ENCODE measurements at regions not wholly inside any gene's neighbourhood (a gene's known extent, or its start where the extent isn't known, plus 50 kb on each side); places are given as distances from the start of the nearest gene placed in this dataset.

DNA sequence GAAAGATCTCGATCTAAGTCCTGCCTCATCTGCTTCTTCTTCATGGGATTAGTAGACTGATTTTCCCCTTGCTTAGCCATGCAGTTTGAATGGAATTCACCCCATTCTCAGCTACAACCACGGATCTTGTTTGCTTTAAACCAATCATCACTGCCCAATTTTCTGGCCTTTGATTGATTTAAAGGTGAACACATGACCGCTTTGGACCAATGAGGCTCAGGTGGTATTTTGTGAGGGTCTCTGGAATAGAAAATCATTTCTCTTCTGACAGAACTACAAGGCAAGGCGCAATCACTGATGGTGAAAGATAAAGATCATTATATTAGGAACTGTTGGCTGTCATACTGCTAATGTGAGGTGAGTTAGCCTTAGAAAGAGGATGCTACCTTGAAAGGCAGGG is 213.0 kb upstream of the PLEKHG7 start:
- no peak for DNase-seq

DNA sequence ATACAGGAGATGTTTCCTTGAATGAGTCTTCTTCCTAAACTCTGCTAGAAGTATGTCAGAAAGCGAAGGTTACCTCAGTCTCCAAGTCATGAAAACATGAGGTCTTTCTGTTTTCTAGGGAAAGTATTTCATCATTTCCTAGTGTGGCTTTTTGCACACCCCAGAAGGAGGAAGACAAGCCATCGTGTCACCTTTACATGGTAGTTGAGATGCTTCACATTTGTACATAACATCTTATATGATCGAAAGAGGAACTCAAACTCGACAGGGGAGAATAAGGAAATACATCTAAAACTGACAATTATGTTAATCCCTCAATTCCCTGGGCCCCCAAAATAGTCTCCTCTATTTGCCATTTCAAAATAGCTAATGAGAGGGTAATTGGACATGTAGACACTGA is 214.1 kb upstream of the PLEKHG7 start:
- DNase-seq, result no peak

DNA sequence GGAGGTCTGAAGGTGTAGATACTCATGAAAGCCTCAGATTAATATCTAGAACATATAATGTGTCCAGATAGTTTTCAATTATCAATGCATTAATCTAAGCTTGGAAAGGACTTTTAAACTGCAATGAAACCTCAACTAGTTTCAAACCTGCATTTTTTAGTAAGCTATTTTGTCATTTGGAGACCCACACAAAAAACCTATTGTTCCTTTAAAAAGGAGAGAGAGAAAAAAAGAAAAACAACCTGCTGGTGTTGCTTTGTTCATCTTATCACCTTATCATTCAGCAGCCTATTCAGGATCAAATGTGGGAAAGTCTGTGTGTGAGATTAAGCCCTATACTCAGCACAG is 215.7 kb upstream of the PLEKHG7 start:
- DNase-seq, result no peak

DNA sequence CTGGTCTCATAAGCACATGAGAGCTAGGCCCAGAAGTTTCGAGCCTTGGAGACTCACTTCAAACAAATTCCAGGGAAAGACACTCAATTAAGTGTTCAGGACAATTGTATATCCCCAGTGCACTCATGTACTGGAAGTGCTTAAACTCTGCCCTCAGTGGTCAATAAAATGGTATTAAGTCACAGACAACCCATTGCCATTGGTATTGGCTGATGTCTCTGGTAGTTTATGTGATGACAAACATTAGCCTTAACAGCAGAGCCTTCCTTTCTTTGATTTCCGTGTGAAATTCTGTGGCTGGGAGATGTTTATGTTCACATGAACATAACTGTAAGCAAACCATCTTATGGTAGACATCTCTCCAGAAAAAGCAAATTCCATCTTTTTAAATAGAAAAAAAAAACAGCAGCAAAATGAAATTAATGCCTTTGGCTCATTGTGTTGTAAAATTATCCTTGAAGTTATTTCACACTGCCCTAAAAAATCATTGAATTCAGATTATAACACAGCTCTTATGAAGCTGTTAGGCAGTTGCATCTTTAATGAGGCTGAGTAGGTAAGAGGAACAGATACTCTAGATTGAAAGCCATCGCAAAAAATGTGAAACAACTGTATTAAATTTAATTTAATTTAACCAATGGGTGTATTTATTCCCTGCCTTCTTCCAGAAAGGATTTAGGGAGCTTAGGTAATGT is 216.2 kb upstream of the PLEKHG7 start:
- DNase-seq, result no peak

DNA sequence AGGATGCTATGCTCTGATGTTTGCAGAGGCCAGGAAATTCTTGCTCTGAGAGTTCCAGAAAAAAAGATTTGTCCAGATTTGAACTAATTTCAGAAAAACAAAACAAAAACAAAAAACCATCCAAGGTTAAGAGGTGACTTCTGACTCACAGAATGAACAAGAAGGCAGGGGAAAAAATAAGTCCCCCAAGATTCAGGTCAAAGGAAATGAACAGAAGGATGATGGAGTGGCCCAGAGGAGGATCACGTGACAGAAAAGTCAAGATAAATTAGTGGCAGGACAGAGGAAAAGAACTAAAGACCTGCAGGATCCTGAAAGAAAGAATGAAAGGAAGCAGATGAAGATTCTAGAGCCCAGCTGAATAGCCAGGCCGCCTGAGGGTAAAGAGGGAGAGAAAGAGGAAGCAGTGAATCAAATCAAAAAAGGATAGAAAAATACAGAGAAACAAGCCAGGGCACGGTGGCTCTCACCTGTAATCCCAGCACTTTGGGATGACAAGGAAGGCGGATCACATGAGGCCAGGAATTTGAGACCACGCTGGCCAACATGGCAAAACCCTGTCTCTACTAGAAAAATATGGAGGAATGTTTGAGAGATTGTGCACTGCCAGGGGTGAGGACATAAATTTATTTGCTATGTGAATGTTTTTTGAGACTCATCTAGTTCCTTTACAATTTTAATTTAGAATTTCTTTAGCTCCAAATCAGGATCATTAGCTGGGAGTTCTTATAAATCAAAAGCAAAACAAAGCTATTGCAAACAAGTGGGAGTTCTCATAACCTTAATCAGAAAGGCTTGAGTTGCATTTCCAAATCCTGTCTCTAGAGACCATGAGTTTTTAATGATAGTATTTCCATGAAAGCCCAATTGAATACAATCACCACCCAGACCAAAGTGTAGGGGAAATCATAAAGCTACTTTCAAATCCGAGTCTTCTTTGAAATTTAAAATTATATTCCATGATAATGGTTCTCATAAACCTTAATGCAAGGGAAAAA is 217.1 kb upstream of the PLEKHG7 start:
- DNase-seq, result no peak

DNA sequence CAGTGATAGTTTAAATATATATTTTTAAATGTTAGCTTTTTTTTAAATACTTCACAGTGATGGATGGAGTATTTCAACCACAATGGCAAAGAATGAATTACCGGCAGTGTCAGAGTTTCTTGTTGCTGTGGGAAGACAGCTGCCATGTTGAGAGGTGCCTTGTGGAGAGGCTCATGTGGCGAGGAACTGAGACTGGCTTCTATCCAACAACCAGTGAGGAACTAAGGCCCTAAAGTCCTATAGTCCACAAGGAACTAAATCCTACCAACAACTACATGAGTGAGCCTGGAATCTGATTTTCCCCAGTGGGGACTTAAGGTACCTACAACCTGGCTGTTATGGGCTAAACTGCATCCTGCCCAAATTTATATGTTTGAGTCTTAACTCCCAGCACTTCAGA is 220.2 kb upstream of the PLEKHG7 start:
- DNase-seq, result no peak

DNA sequence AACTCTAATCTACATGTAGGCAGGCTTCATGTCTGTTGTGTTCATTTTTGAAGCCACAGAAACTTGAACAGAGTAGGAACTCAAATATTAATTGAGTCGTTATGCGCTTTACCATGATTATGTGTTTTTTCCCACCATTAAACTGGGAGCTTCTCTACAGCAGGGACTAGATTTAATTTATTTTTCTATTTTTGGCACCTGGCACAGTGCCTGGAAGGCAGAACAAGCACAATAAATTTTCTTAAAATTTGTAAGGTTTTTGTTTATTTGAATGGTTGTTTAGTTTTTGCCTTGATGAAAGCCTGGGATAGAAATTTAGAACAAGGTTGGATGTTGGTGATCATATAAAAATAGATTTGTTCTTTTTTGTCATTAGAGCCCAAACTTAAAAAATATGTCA is 221.7 kb upstream of the PLEKHG7 start:
- no peak for DNase-seq

DNA sequence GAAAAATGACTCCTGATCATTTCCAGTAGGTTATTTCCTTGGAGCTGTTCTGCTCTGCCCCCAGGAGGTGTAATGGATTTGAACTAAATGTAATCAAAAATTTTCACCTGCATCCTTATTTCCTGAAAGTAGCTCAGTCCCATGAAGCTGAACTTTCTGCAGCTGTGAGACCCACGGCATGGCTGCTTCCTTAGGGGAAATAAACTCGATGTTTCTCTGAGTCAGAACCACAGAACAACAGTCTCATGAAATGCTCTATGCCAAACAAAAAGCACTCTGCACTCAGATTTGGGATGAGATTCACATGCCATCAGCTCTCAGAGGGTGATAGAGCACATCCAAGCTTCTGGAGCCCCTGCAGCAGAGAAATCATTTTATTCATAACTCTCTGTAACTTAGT is 224.1 kb upstream of the PLEKHG7 start:
- no peak for DNase-seq

DNA sequence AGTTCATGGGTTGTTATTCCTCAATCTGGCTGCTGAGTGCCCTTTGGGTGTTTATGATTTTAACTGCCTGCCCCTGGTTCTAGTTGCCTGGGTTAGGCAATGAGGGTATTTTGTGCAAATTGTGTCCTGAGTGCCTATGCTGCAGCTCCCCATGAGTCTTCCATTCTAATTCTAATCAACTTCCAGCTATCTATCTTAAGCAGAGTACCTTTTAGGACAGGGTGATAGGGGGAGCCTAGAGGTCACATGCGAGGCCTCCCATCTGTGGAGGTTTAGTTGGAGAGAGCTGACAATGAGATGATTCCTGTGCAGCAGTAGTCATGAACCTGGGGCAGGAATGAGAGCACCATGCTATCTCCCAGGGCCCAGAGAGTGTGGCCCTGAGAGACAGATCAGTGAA is 225.9 kb upstream of the PLEKHG7 start:
- DNase-seq, result no peak

DNA sequence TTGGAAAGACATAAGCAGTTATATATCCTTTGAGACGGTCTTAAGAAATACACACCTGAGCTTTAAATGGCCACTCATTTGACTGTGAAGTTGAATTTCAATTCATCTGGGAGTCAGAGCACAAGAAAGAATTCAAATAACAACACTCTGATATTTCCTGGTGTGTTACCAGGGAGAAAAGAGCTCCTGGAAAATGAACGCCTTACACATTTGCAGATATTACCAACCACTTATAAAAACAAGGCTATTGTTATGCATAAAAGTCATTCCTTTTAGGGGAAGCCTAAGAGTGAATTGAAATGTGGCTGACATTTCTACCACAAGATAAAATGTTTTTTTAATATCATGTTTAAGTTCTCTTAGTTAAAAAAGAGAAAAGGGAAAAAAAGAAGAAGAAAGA is 229.2 kb upstream of the PLEKHG7 start:
- no peak for DNase-seq

DNA sequence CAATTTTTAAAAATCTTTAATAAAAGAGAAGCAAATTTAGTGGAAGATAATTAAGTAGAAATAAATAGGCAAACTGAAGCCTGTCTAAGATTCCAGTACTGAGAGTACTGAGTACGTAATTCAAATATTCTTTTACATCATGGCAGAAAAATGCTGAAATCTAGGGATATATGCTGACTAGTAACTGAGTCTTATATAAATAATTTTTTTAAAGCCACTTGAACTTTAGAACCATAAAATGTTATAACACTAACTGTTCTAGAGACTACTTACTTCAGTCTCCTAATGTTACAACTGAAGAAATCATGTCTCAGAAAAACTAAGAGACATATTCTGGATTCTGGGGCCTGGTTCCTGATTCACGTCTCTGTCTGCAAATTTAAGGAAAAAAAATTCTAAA is 230.6 kb upstream of the PLEKHG7 start:
- DNase-seq, result no peak

DNA sequence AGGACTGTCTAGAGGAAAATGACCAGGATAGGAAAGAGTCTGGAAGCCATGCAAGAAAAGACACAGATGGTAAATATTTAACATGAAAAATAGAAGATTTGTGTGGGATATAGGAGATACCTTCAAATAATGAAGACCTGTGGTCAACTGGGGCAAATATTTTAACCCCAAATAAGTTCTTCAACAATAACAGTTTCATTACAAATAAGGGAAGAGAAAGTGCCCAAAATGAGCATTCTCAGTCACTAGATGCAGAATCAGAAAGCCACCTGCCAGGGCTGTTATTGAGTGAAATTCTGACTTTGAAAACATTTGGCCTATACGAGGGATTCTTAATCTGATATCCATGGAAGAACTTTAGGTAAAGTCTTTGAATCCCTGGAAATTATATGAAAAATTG is 231.2 kb upstream of the PLEKHG7 start:
- no peak for DNase-seq

DNA sequence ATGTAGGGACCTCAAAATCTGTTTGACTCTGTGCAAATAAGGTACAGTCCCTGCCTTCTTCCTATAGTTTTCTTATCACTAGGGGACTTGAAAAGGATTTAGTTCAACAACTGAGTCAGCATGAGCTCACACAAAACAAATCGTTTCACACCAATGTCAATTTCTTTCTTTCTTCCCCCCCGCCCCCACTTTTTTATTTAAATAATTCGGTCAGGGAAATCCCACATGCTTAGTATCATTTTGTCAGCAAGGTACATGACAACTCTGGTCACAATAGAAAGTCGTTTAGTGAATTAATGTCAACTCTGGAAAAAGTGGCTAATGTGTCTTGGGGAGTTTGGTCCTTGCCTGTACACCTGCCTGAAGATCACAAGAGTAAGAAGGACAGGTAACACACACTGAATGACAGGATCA is 232.2 kb upstream of the PLEKHG7 start:
- no peak for DNase-seq

DNA sequence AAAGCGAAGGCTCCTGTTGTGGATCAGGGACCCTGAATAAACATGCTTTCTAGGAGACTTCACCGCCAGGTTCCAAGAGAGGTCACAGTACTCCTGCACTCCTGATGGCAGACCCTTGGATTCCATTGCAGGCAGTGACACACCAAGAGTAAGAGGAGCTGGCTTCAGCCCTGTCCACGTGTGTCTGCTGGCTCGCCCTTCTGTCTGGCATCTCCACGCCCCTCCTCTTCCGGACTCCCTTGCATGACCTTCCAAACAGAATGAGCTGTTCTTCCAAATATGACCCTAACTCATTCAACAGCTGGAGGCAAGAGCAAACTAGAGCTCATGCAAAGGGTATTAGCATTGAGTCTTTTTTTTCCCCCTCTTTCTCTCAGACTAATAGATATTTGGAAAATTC is 233.0 kb upstream of the PLEKHG7 start:
- no peak for DNase-seq

DNA sequence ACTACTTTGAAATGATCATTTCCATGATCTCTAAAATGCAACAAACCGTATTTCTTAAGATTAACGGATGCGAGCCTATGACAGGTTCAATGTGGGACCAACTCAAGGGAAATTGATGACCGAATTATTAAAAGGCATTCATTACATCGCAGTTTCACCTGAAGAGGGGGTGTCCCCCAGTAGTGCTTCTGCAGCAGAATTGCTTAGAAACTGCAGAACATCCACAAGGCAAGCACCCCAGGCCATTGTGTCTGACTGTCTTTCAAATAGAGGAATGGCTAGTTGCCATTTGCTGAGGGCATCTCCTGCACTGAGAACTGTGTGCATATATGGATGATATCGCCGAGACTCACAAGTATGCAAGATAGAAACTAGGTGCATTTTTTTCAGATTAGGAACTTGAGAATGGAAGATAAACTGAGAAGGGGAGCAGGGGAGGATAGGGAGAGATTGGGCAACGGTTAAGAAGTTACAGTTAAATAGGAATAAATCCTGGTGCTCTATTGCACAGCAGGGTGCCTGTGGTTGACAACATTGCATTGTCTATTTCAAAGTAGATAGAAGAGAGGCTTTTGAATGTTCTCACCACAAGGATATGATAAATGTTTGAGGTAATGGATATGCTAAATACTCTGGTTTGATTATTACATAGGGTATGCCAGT is 234.3 kb upstream of the PLEKHG7 start:
- no peak for DNase-seq

DNA sequence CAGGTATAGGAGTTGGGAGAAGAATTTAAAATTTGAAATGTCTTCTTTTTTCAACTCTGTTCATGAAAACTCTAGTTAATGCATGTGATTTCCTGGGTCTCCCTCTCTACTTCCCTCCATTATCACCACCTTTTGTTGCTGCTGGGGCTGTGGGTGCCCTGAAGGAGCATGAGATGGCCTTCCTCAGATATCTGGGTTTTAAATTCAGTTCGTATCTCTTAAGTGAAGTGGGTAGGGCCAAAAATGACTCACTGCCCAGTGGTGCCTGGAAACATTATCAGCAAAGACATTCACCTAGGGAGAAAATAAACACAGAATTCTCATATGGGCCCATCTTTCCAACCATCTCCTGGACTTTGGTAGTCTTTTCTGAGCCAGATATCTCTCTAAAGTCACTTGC is 234.9 kb upstream of the PLEKHG7 start:
- no peak for DNase-seq

DNA sequence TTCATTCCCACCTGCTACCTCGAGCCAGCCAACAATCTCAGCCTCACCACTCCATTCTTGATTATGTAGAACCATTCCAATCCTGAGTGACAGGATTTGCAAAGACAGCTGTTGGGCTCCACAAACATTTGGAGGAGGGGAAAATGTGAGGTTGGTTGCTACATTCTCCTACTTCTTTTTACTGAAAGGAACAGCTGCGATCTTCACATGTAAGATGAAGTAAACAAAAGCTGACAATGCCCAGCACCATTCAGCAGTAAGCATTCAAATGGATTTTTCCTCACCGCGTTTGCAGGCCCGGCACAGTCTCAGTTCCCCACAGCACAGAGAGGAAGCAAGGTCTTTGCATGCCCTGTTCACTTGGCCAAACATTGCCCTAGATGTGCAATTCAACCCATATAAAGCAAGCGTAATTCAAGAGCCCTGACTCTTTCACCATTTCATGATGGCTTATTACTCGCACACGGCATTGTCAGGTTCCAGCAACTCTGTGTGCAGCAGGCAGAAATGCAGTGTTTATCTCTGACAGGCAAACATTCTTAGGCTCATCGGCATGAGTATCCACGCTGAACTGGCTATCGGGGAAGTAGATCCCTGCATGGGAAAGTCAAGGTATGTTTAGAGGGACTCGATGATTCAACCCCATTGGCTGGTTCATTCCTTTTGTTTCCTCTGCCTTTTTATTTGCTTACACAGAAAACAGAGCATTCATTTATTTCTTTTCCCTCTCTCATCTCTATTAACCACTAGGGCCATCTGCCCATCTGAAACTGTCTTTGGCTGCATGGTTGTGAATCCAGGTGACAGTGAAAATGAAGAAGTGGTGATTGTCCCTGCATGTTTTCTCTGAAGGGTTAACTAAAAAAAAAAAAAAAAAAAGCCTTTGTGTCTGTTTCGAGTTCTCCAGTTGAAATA is 236.1 kb upstream of the PLEKHG7 start:
- no peak for DNase-seq

DNA sequence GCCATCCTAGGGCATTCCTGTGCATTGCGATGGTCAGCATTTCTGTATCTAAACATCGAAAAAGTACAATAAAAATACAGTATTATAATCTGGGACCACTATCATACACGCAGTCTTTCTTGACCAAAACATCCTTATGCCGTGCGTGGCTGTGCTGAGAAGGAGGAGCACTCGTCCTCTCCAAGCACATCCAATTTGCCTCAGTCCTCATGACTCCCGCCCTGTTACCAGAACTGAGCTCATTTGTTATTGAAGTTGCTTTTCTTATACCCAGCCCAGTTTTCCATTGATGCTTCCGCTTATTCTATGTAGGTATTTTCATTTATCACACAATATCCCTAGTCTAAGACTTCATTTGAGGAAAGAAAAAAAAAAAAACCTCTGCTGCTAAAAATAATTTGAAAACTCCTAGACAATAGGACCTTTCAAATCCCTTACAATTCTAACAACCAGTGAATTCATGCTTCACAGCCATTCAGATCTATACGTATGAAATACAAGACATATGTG is 236.9 kb upstream of the PLEKHG7 start:
- no peak for DNase-seq

DNA sequence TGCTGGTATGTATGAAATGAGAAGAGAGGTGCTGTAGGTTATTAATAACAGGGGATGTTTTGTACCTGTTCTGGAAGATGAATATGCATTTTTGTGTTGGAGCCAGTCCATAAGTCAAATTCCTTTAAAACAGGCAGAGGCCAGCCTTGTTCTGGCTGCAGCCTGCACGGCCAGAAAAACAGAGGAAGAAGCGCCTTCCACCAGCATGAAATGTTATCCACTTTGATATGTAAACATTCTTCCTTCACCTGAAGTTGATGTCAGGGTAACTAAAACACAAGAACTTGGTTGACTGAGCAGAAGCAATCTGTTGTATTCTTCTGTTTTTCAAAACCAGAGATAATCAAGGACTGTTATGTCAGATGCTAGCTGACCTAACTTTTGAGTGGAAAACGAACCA is 237.9 kb upstream of the PLEKHG7 start:
- no peak for DNase-seq

DNA sequence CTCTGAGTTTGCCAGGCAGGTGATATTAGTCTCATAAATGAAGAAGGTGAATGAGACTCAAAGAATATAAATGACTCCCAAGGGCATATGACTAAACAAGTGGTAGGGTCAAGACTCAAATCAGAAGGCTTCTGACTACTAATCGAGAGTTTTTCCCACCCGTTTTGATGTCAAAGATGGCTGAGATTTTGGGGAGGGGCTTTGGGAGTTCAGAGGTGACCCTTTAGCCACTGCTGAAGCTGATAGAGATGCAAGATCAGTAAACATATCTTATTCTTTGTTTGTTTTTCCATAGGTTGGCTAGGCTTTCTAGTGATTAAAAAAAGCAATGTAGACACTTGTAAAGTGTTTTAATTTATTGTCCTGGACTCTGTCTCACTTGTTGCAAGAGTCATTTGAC is 239.6 kb upstream of the PLEKHG7 start:
- DNase-seq, result no peak

DNA sequence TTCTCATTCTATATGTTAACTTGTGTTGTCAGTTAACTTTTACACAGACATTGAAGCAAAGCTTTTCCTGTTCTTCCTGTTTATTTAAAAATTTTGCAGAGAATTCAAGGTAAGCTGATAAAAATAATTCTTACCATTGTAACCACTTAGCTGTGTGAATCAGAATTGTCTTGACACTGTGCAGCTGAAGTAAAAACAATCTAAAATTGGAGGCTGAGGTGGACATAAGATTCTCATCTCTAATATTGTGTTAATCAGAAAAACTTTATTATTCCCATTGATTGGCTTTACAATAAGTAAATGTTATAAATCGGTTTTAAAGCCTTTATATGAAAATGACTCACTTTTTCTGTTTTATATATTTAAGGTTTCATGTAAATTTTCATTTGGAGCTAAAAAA is 240.3 kb upstream of the PLEKHG7 start:
- DNase-seq, result no peak

DNA sequence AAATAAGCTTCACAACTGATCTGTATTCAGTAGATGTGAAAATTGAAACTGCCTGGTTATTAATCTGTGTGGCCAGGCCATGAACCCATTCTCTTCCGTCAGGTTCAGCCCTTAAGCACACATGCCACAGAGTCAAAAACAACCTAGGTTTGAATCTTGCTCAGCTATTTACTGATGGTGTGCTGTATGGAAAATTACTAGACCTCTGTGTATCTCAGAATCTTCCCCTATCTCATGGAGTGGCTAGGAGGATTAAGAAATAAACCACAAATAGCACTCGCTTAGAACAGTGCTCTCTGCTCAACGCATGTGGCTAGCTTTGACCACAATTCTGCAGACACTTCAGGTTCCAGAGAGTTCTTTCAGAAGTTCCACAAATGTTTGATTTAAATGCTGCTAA is 240.7 kb upstream of the PLEKHG7 start:
- no peak for DNase-seq

DNA sequence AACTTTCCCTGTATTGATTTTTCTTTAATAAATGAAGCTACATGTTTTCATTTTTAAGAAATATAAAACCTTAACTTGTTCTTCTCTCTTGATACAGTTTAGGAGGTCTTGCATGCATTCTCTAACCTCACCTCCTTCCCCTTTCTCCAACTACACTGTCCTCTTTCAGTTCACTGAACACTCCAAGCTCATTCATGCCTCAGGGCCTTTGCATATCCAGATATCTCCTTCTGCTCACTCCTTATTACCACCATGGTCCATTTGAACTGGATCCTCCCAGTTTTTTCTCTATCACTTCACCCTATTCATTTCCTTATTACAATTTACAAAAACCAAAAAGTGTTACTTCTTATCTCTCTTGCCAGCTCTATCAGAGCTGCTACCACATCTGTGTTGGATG is 242.9 kb upstream of the PLEKHG7 start:
- no peak for DNase-seq
